K562 (cell line): ENCODE measurements at regions not wholly inside any gene's neighbourhood (a gene's known extent, or its start where the extent isn't known, plus 50 kb on each side); places are given as distances from the start of the nearest gene placed in this dataset.

ENCODE experiments used
- ATAC-seq: fragments of 200-7000 bp; cut with Tn5 transposase; 3 replicates; pipeline ENCODE4 v1.9.1; 2020; ENCODE audit warnings: moderate library complexity
- BruUV-seq: library from RNA; stranded (reverse); fragments of 400-500 nt; replicated peaks from 2 replicates; lab custom pipeline; 2021; lab: Mats Ljungman, UMichigan
- CTCF ChIA-PET: fragments of 300-600 bp; formaldehyde crosslinking; extraction: SDS; loops from one replicate; lab custom pipeline; 2021; ENCODE audit warnings: low intra/inter-chr PET ratio; lab: Yijun Ruan, JAX
- POLR2A ChIA-PET: fragments of 300-600, 350-650 bp; sonication (Branson Sonifier 250); formaldehyde crosslinking; extraction: SDS; loops from one replicate; lab custom pipeline; 2021; ENCODE audit warnings: antibody characterized with exemption, inconsistent platforms; lab: Yijun Ruan, JAX
- DNase-seq, 4 experiments: peaks; one replicate each; pipeline versions ENCODE4 v3.0.0 to v3.0.0-alpha.2; 2011 to 2018; ENCODE audit warnings: low spot score in 3 of 4, mixed read lengths in 3 of 4; ENCODE audit errors: extremely low read depth in 1 of 4
- FAIRE-seq: peaks from 2 replicates; lab custom pipeline; 2011; peaks lifted over from hg19 to GRCh38; lab: Jason Lieb, UNC
- H2AFZ ChIP-seq: 2 replicates; pipeline ENCODE4 v1.6.0; 2011; ENCODE audit warnings: low read depth, low read length, control low read depth, inconsistent platforms
- H3K27ac ChIP-seq: fragments of 200-600 bp; 3 replicates; pipeline ENCODE4 v1.8.0; 2011; ENCODE audit warnings: low read depth, mild to moderate bottlenecking, control low read depth, inconsistent platforms, low read length, moderate library complexity, mixed read lengths; ENCODE audit errors: extremely low read depth
- H3K27me3 ChIP-seq, 2 experiments: fragments of 300-600 bp in 1 of 2; 2 replicates in 1 of 2; 3 replicates in 1 of 2; pipeline versions ENCODE4 v1.6.0 to v1.8.0; 2011; ENCODE audit warnings: inconsistent platforms in 2 of 2, low read length in 2 of 2, mild to moderate bottlenecking in 1 of 2, mixed read lengths in 1 of 2, moderate library complexity in 1 of 2; ENCODE audit not compliant: control insufficient read depth in 2 of 2, insufficient read depth in 2 of 2
- H3K36me3 ChIP-seq: fragments of 300-600 bp; 3 replicates; pipeline ENCODE4 v1.8.0; 2011; ENCODE audit warnings: mild to moderate bottlenecking, low read length, inconsistent platforms; ENCODE audit not compliant: control insufficient read depth, insufficient read depth
- H3K4me1 ChIP-seq, 2 experiments: fragments of 200-600 bp in 1 of 2; replicated peaks in 1 of 2; 2 replicates in 1 of 2; 3 replicates in 1 of 2; pipeline versions ENCODE4 v1.5.1 to v1.8.0; 2011; ENCODE audit warnings: inconsistent platforms in 2 of 2, low read length in 2 of 2, mild to moderate bottlenecking in 1 of 2, mixed read lengths in 1 of 2, moderate library complexity in 1 of 2; ENCODE audit not compliant: control insufficient read depth in 2 of 2, insufficient read depth in 2 of 2
- H3K4me2 ChIP-seq: 2 replicates; pipeline ENCODE4 v1.6.1; 2011; ENCODE audit warnings: low read length, control low read depth, inconsistent platforms, mixed read lengths; ENCODE audit not compliant: insufficient read depth
- H3K4me3 ChIP-seq: fragments of 200-600 bp; sonication (generic), shearing (Covaris generic); 2 replicates; pipeline ENCODE4 v1.5.1; 2016; ENCODE audit warnings: control low read depth, inconsistent platforms
- H3K79me2 ChIP-seq: fragments of 200-600 bp; 3 replicates; pipeline ENCODE4 v1.8.0; 2011; ENCODE audit warnings: low read length, inconsistent platforms; ENCODE audit not compliant: control insufficient read depth, insufficient read depth
- H3K9ac ChIP-seq, 2 experiments: 2 replicates each; pipeline versions ENCODE4 v1.6.0 to v1.6.1; 2011; ENCODE audit warnings: low read depth in 2 of 2, low read length in 2 of 2, control low read depth in 1 of 2, inconsistent platforms in 1 of 2, mild to moderate bottlenecking in 1 of 2, mixed read lengths in 1 of 2; ENCODE audit not compliant: insufficient read depth in 1 of 2
- H3K9me1 ChIP-seq: one replicate; pipeline ENCODE4 v1.6.0; 2011; ENCODE audit warnings: inconsistent platforms, mild to moderate bottlenecking, low read length, moderate library complexity; ENCODE audit not compliant: control insufficient read depth, insufficient read depth
- H3K9me3 ChIP-seq: replicated peaks from 2 replicates; pipeline ENCODE4 v1.5.1; 2011; ENCODE audit warnings: low read depth, low read length, inconsistent platforms; ENCODE audit not compliant: control insufficient read depth, insufficient read depth
- H4K20me1 ChIP-seq: replicated peaks from 2 replicates; pipeline ENCODE4 v1.6.1; 2011; ENCODE audit warnings: low read length, inconsistent platforms, mixed read lengths; ENCODE audit not compliant: control insufficient read depth, insufficient read depth
- BMI1 ChIP-seq: fragments of 150-350 bp; IDR thresholded peaks from 2 replicates; pipeline ENCODE4 v1.6.1; 2014; ENCODE audit warnings: low read length
- CREM ChIP-seq: IDR thresholded peaks from 2 replicates; pipeline ENCODE4 v1.6.1; 2014; ENCODE audit warnings: antibody characterized with exemption, low read depth
- DNMT1 ChIP-seq: fragments of 450-650 bp; IDR thresholded peaks from 2 replicates; pipeline ENCODE4 v1.6.1; 2016; ENCODE audit warnings: antibody characterized with exemption, mild to moderate bottlenecking
- GTF2E2 ChIP-seq: fragments of 200-800 bp; sonication (Bioruptor generic); IDR thresholded peaks from 2 replicates; pipeline ENCODE4 v1.6.1; 2016; ENCODE audit warnings: missing genetic modification characterization, missing compliant biosample characterization
- SLC30A9 ChIP-seq: fragments of 250-450 bp; sonication (Bioruptor Pico); IDR thresholded peaks from 2 replicates; pipeline ENCODE4 v1.8.0; 2022; ENCODE audit warnings: mild to moderate bottlenecking, moderate library complexity
- SMARCA5 ChIP-seq: fragments of 450-650 bp; IDR thresholded peaks from 2 replicates; pipeline ENCODE4 v1.6.1; 2016
- ZBTB12 ChIP-seq: fragments of 250-450 bp; sonication (Bioruptor Pico); IDR thresholded peaks from 2 replicates; pipeline ENCODE4 v1.4.0; 2020
- ZNF253 ChIP-seq: fragments of 250-450 bp; sonication (Bioruptor Pico); conservative IDR thresholded peaks from 2 replicates; pipeline ENCODE4 v1.6.1; 2021; ENCODE audit warnings: mild to moderate bottlenecking
- ZNF57 ChIP-seq: fragments of 450-650 bp; formaldehyde crosslinking; IDR thresholded peaks from 2 replicates; pipeline ENCODE4 v1.4.0; 2020; ENCODE audit warnings: mild to moderate bottlenecking, moderate library complexity
- WGBS: fragments of 100-300 bp; shearing (Covaris generic); methylation state at CpG from one replicate; pipeline ENCODE4 v1.1.6; 2016; ENCODE audit warnings: low coverage, mixed read lengths; ENCODE audit not compliant: insufficient coverage; ENCODE audit errors: missing lambda C conversion rate; 5-methylcytosine and 5-hydroxymethylcytosine counted together
- in situ Hi-C: fragments of 300-500 bp; cut with MboI; formaldehyde crosslinking; loops from 4 replicates; pipeline ENCODE4 v1.15.0; 2018; ENCODE audit warnings: inconsistent platforms, mixed read lengths
- intact Hi-C: fragments of 100-400 bp; cut with micrococcal nuclease; formaldehyde crosslinking; loops from 2 replicates; pipeline ENCODE4 v1.14.2; 2022
- TF ChIP-seq, protein P1 (sequence below): fragments of 450-650 bp; formaldehyde crosslinking; IDR thresholded peaks from 2 replicates; pipeline ENCODE4 v1.4.0; 2020; ENCODE audit warnings: mild to moderate bottlenecking, moderate library complexity
- TF ChIP-seq, protein P2 (sequence below): fragments of 450-650 bp; IDR thresholded peaks from 2 replicates; pipeline ENCODE4 v1.6.1; 2016; ENCODE audit warnings: low read depth

- TF ChIP-seq, protein P1, sequence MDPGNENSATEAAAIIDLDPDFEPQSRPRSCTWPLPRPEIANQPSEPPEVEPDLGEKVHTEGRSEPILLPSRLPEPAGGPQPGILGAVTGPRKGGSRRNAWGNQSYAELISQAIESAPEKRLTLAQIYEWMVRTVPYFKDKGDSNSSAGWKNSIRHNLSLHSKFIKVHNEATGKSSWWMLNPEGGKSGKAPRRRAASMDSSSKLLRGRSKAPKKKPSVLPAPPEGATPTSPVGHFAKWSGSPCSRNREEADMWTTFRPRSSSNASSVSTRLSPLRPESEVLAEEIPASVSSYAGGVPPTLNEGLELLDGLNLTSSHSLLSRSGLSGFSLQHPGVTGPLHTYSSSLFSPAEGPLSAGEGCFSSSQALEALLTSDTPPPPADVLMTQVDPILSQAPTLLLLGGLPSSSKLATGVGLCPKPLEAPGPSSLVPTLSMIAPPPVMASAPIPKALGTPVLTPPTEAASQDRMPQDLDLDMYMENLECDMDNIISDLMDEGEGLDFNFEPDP: no peak
- TF ChIP-seq BMI1: no peak
- TF ChIP-seq ZBTB12 (CRISPR knock-in tag): no peak
- no peak for TF ChIP-seq SMARCA5
These were observed 894.0 kb downstream of the DCDC2C start (continued) for GRCh38 chr2:4597400-4597799.

- 10% methylated on average over 1 of the region's 1 CpG for WGBS
- Histone ChIP-seq H3K9ac (no peak overlapping the region), H3K27me3 (no peaks in the 10 kb centered on the region), H3K36me3 (no peaks in the 10 kb centered on the region), H3K9me3 (no peaks in the 10 kb centered on the region), H3K79me2 (no peaks in the 10 kb centered on the region), H3K4me1 (no peaks in the 10 kb centered on the region), H3K27ac (no peak overlapping the region), H3K4me3 (no peak overlapping the region), H2AFZ (no peak overlapping the region), H3K4me2 (no peak overlapping the region), H3K9me1 (no peaks in the 10 kb centered on the region), H4K20me1 (no peaks in the 10 kb centered on the region)
- no TSS peak for BruUV-seq
- CTCF ChIA-PET: no interaction called here
- ATAC-seq: no peak
- in situ Hi-C loops (no loop called here), intact Hi-C loops (no loop called here)
- DNase-seq: no peak
- no peak for FAIRE-seq
- POLR2A ChIA-PET: no interaction called here
- TF ChIP-seq, protein P2, sequence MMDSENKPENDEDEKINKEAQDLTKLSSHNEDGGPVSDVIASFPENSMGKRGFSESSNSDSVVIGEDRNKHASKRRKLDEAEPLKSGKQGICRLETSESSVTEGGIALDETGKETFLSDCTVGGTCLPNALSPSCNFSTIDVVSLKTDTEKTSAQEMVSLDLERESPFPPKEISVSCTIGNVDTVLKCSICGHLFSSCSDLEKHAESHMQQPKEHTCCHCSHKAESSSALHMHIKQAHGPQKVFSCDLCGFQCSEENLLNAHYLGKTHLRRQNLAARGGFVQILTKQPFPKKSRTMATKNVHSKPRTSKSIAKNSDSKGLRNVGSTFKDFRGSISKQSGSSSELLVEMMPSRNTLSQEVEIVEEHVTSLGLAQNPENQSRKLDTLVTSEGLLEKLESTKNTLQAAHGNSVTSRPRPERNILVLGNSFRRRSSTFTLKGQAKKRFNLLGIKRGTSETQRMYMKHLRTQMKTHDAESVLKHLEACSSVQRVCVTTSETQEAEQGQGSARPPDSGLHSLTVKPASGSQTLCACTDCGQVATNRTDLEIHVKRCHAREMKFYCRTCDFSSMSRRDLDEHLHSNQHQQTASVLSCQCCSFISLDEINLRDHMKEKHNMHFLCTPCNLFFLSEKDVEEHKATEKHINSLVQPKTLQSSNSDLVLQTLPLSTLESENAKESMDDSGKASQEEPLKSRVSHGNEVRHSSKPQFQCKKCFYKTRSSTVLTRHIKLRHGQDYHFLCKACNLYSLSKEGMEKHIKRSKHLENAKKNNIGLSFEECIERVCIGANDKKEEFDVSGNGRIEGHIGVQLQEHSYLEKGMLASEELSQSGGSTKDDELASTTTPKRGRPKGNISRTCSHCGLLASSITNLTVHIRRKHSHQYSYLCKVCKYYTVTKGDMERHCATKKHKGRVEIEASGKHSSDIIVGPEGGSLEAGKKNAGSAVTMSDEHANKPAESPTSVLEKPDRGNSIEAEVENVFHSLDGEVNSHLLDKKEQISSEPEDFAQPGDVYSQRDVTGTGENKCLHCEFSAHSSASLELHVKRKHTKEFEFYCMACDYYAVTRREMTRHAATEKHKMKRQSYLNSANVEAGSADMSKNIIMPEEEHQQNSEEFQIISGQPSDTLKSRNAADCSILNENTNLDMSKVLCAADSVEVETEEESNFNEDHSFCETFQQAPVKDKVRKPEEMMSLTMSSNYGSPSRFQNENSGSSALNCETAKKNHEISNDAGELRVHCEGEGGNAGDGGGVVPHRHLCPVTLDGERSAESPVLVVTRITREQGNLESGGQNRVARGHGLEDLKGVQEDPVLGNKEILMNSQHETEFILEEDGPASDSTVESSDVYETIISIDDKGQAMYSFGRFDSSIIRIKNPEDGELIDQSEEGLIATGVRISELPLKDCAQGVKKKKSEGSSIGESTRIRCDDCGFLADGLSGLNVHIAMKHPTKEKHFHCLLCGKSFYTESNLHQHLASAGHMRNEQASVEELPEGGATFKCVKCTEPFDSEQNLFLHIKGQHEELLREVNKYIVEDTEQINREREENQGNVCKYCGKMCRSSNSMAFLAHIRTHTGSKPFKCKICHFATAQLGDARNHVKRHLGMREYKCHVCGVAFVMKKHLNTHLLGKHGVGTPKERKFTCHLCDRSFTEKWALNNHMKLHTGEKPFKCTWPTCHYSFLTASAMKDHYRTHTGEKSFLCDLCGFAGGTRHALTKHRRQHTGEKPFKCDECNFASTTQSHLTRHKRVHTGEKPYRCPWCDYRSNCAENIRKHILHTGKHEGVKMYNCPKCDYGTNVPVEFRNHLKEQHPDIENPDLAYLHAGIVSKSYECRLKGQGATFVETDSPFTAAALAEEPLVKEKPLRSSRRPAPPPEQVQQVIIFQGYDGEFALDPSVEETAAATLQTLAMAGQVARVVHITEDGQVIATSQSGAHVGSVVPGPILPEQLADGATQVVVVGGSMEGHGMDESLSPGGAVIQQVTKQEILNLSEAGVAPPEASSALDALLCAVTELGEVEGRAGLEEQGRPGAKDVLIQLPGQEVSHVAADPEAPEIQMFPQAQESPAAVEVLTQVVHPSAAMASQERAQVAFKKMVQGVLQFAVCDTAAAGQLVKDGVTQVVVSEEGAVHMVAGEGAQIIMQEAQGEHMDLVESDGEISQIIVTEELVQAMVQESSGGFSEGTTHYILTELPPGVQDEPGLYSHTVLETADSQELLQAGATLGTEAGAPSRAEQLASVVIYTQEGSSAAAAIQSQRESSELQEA: no peak
- TF ChIP-seq ZNF57 (CRISPR knock-in tag): no peak
- TF ChIP-seq ZNF253 (CRISPR knock-in tag): no peak
- no peak for TF ChIP-seq CREM
- TF ChIP-seq SLC30A9: no peak
- no peak for TF ChIP-seq DNMT1
- TF ChIP-seq GTF2E2: no peak
These were observed 901.4 kb downstream of the DCDC2C start for GRCh38 chr2:4604767-4605166.
